ENCODE measurements at regions not wholly inside any gene's neighbourhood (a gene's known extent, or its start where the extent isn't known, plus 50 kb on each side); places are given as distances from the start of the nearest gene placed in this dataset.
"Not testable (repeated sequence)": the region's sequence is repeated elsewhere in the genome, so short reads cannot be mapped to it uniquely, and the experiment has no call there.

- H3K4me3 ChIP-seq (ENCODE audit: low read depth, poor library complexity, severe bottlenecking); DNase-seq (ENCODE audit: low spot score in 2 of 2); intact Hi-C loops (cut with DNase I; ENCODE audit: low total_unique reads): not testable (repeated sequence)
- WGBS, 2 donors: 95 to 97% methylated on average over 11 of the region's 11 CpGs
Measured at GRCh38 chr3:144023543-144023942, 51.9 kb downstream of the DIPK2A start.

DNA sequence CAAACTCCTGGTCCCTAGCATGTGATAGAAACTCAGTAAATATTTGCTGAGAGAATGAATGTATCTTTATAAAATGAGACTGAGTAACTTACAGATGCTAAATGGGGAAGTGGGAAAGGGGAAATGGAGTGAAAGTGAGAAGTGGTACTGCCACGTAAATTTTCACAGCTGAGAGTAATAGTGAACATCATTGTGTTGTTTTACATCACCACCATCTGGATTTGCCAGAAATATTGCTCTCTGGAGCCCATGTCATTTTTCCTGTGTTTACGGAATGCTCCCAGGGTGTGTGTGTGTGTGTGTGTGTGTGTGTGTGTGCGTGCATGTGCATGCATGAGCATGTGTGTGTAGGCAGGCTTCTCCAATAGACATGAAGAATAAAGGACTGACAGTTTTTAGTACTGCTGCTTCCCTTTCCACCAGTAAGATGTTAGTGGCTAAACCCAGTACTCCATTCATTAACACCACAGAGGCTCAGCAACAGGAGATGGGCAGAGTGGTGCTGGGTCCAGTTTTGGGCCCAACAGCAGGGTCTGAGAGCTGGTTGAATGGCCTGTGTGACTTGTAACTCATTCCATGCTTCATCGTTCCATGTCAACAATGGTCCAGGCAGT, 57.3 kb downstream of the DIPK2A start:
- TF ChIP-seq POLR2A (IDR thresholded peaks at IDR 0.05) (no peak), CTCF (IDR thresholded peaks at IDR 0.05) (no peak)
- WGBS, 2 donors: 67 to 70% methylated on average over 4 of the region's 4 CpGs
- no peak for DNase-seq (ENCODE audit: low spot score in 2 of 2)

DNA sequence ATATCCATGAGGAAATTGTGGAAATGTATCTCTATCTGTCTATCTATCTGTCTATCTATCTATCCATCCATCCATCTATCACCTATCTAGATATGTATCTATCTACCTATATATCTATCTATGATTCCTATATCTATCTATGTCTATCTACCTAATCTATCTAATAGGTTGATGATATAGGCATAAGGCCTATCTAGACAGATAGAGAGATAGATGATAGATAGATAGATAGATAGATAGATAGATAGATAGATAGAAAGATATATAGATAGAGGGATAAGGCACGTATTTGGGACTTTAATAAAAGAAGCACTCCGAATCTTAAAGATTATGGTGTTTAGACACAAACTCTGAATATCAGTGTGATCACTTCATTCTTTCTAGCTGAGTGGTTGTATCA, 58.1 kb downstream of the DIPK2A start:
- 90 to 91% methylated on average over 2 of the region's 2 CpGs for WGBS, 2 donors
- TF ChIP-seq CTCF (IDR thresholded peaks at IDR 0.05): no peak
- TF ChIP-seq POLR2A (IDR thresholded peaks at IDR 0.05): no peak

More for the DNA sequence above, 57.3 kb downstream of the DIPK2A start:
- intact Hi-C loops (cut with DNase I; ENCODE audit: low total_unique reads): no loop called here
- no peak overlapping the region for H3K4me3 ChIP-seq (ENCODE audit: low read depth, poor library complexity, severe bottlenecking)

DNA sequence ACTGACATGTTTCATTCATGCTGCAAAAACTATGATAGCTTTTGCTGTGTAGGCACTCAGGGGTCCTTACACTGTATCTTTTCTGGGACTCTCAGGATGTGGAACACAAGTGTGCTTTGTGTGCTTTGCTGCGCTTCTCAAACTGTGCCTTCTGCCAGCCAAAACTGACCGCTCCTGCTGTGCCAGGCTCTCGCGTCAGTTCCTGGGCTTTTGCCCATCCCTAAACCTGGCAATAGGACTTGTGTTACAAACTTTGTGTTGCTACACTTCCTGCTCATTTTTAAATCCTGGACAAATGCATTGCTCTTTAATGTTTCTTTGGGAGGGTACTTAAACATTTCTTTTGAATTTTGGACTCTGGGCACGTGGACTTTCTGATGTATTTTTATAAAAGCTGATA, 60.3 kb downstream of the DIPK2A start:
- intact Hi-C loops (cut with DNase I; ENCODE audit: low total_unique reads): no loop called here
- no peak overlapping the region for H3K4me3 ChIP-seq (ENCODE audit: low read depth, poor library complexity, severe bottlenecking)
- no peak for TF ChIP-seq POLR2A (IDR thresholded peaks at IDR 0.05)
- no peak for TF ChIP-seq CTCF (IDR thresholded peaks at IDR 0.05)
- WGBS, 2 donors: 27 to 32% methylated on average over 5 of the region's 5 CpGs
- no peak for DNase-seq (ENCODE audit: low spot score in 2 of 2)

More for the DNA sequence above, 58.1 kb downstream of the DIPK2A start:
- intact Hi-C loops (cut with DNase I; ENCODE audit: low total_unique reads): no loop called here
- DNase-seq (ENCODE audit: low spot score in 2 of 2): no peak
- no peak overlapping the region for H3K4me3 ChIP-seq (ENCODE audit: low read depth, poor library complexity, severe bottlenecking)

GRCh38 chr3:144032531-144033239, 61.1 kb downstream of the DIPK2A start:
- intact Hi-C loops (cut with DNase I; ENCODE audit: low total_unique reads): no loop called here
- DNase-seq (ENCODE audit: low spot score in 2 of 2): no peak
- TF ChIP-seq CTCF (IDR thresholded peaks at IDR 0.05) (no peak), POLR2A (IDR thresholded peaks at IDR 0.05) (no peak)
- 77 to 80% methylated on average over 5 of the region's 5 CpGs for WGBS, 2 donors
- H3K4me3 ChIP-seq (ENCODE audit: low read depth, poor library complexity, severe bottlenecking): no peak overlapping the region

DNA sequence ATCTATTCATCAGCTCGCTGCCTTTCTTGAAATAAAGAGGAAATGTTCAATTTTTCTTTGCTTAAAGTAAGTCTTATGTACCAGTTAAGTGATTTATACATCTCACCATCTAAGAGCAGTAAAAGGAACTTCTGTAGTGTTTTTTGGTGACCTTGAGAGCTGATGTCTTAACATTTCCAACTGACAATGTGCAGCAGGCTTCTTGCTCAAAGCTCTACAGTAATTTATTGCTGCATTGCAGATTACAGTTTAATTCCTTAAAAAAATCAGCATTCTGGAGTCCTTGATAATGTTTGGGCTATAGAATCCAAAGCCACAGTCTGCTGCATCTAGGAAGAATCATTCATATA, 61.6 kb downstream of the DIPK2A start:
- intact Hi-C loops (cut with DNase I; ENCODE audit: low total_unique reads): no loop called here
- no peak overlapping the region for H3K4me3 ChIP-seq (ENCODE audit: low read depth, poor library complexity, severe bottlenecking)
- 74 to 82% methylated on average over 1 of the region's 1 CpG for WGBS, 2 donors
- DNase-seq (ENCODE audit: low spot score in 2 of 2): no peak
- no peak for TF ChIP-seq CTCF (IDR thresholded peaks at IDR 0.05)
- no peak for TF ChIP-seq POLR2A (IDR thresholded peaks at IDR 0.05)

All from lower leg skin (tissue), 4 donors.